Lower leg skin (tissue), 3 donors: ENCODE measurements at regions not wholly inside any gene's neighbourhood (a gene's known extent, or its start where the extent isn't known, plus 50 kb on each side); places are given as distances from the start of the nearest gene placed in this dataset.

Experiments used
- POLR2A ChIP-seq, 2 donors: fragments of 450-650 bp; IDR thresholded peaks; one replicate each; pipeline ENCODE4 v1.6.1; 2016 to 2017; ENCODE audit warnings: antibody characterized with exemption in 2 of 2, mild to moderate bottlenecking in 1 of 2, moderate library complexity in 1 of 2
- TF ChIP-seq, protein P1 (sequence below), 3 donors: fragments of 450-650 bp; IDR thresholded peaks; one replicate each; pipeline ENCODE4 v1.5.1; 2016; ENCODE audit warnings: antibody characterized with exemption in 3 of 3, mild to moderate bottlenecking in 3 of 3, moderate library complexity in 2 of 3

- TF ChIP-seq, protein P1, sequence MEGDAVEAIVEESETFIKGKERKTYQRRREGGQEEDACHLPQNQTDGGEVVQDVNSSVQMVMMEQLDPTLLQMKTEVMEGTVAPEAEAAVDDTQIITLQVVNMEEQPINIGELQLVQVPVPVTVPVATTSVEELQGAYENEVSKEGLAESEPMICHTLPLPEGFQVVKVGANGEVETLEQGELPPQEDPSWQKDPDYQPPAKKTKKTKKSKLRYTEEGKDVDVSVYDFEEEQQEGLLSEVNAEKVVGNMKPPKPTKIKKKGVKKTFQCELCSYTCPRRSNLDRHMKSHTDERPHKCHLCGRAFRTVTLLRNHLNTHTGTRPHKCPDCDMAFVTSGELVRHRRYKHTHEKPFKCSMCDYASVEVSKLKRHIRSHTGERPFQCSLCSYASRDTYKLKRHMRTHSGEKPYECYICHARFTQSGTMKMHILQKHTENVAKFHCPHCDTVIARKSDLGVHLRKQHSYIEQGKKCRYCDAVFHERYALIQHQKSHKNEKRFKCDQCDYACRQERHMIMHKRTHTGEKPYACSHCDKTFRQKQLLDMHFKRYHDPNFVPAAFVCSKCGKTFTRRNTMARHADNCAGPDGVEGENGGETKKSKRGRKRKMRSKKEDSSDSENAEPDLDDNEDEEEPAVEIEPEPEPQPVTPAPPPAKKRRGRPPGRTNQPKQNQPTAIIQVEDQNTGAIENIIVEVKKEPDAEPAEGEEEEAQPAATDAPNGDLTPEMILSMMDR (IDR thresholded peaks at IDR 0.05) = no peak
- no peak for TF ChIP-seq POLR2A (IDR thresholded peaks at IDR 0.05)
These were observed 308.9 kb downstream of the DHX35 start for GRCh38 chr20:39270837-39271604.
